ENCODE measurements at regions not wholly inside any gene's neighbourhood (a gene's known extent, or its start where the extent isn't known, plus 50 kb on each side); places are given as distances from the start of the nearest gene placed in this dataset.

- TF ChIP-seq POLR2A (IDR thresholded peaks at IDR 0.05; ENCODE audit: low read depth, low read length) (no peak), POLR2AphosphoS5 (IDR thresholded peaks at IDR 0.05; ENCODE audit: low read depth, low read length) (no peak), PAX5 (IDR thresholded peaks at IDR 0.05; ENCODE audit: insufficient read depth, low read length, severe bottlenecking) (no peak), TAF1 (IDR thresholded peaks at IDR 0.05; ENCODE audit: low read depth, low read length) (no peak)
Observed at GRCh38 chr3:59160133-59160746, 110.4 kb upstream of the CFAP20DC start.

Measured in GM12891 (cell line).